Left ventricle myocardium inferior (tissue), 1 donor: ENCODE measurements at regions not wholly inside any gene's neighbourhood (a gene's known extent, or its start where the extent isn't known, plus 50 kb on each side); places are given as distances from the start of the nearest gene placed in this dataset.

ENCODE experiments used
- DNase-seq: peaks from one replicate; pipeline ENCODE4 v3.0.0-alpha.2; 2020
- H3K27ac ChIP-seq: fragments of 200-600 bp; replicated peaks from 2 replicates; pipeline ENCODE4 v1.8.0; 2021
- H3K27me3 ChIP-seq: fragments of 200-600 bp; 2 replicates; pipeline ENCODE4 v1.8.0; 2021; ENCODE audit warnings: low read depth
- H3K36me3 ChIP-seq: fragments of 200-600 bp; 2 replicates; pipeline ENCODE4 v1.8.0; 2021
- H3K4me1 ChIP-seq: fragments of 200-600 bp; 2 replicates; pipeline ENCODE4 v1.8.0; 2021
- H3K4me3 ChIP-seq: fragments of 200-600 bp; 2 replicates; pipeline ENCODE4 v1.8.0; 2021; ENCODE audit warnings: mild to moderate bottlenecking, moderate library complexity
- H3K9me3 ChIP-seq: fragments of 200-600 bp; replicated peaks from 2 replicates; pipeline ENCODE4 v1.8.0; 2021
- CTCF ChIP-seq: fragments of 200-600 bp; IDR thresholded peaks from 2 replicates; pipeline ENCODE4 v1.8.0; 2021; ENCODE audit warnings: antibody characterized with exemption, mild to moderate bottlenecking, borderline replicate concordance
- intact Hi-C: fragments of 100-400 bp; cut with micrococcal nuclease; formaldehyde crosslinking; loops from one replicate; pipeline ENCODE4 v1.11.0; 2022
- donor health status: DM: no; HTN: yes; CAD: no; lungs with severe emphysema.

- H3K27ac ChIP-seq: no peak overlapping the region
- no peaks in the 10 kb centered on the region for H3K36me3 ChIP-seq
- no peaks in the 10 kb centered on the region for H3K9me3 ChIP-seq
- no peaks in the 10 kb centered on the region for H3K4me1 ChIP-seq
- no peak for TF ChIP-seq CTCF
- DNase-seq: no peak
- no peaks in the 10 kb centered on the region for H3K27me3 ChIP-seq
- intact Hi-C loops: no loop called here
- no peak overlapping the region for H3K4me3 ChIP-seq
These were observed 328.8 kb upstream of the NOVA1 start for GRCh38 chr14:26926585-26926984.

- H3K27me3 ChIP-seq: no peaks in the 10 kb centered on the region
- no peak for TF ChIP-seq CTCF
- H3K4me1 ChIP-seq: no peaks in the 10 kb centered on the region
- no peaks in the 10 kb centered on the region for H3K36me3 ChIP-seq
- intact Hi-C loops: no loop called here
- no peak overlapping the region for H3K4me3 ChIP-seq
- H3K9me3 ChIP-seq: no peaks in the 10 kb centered on the region
- H3K27ac ChIP-seq: no peak overlapping the region
- no peak for DNase-seq
These were observed 330.2 kb upstream of the NOVA1 start for GRCh38 chr14:26928019-26928418.

- Histone ChIP-seq H3K9me3 (no peaks in the 10 kb centered on the region), H3K4me1 (no peaks in the 10 kb centered on the region), H3K27me3 (no peaks in the 10 kb centered on the region), H3K36me3 (no peaks in the 10 kb centered on the region), H3K27ac (no peak overlapping the region), H3K4me3 (no peak overlapping the region)
- TF ChIP-seq CTCF: no peak
- no peak for DNase-seq
- intact Hi-C loops: no loop called here
These were observed 331.5 kb upstream of the NOVA1 start for GRCh38 chr14:26929361-26929760.

- TF ChIP-seq CTCF: no peak
- Histone ChIP-seq H3K27me3 (no peaks in the 10 kb centered on the region), H3K4me3 (no peak overlapping the region), H3K27ac (no peak overlapping the region), H3K9me3 (no peaks in the 10 kb centered on the region), H3K4me1 (no peaks in the 10 kb centered on the region), H3K36me3 (no peaks in the 10 kb centered on the region)
- intact Hi-C loops: no loop called here
- no peak for DNase-seq
These were observed 332.7 kb upstream of the NOVA1 start for GRCh38 chr14:26930576-26930975.

- Histone ChIP-seq H3K36me3 (no peaks in the 10 kb centered on the region), H3K27me3 (no peaks in the 10 kb centered on the region), H3K4me1 (no peaks in the 10 kb centered on the region), H3K9me3 (no peaks in the 10 kb centered on the region), H3K27ac (no peak overlapping the region), H3K4me3 (no peak overlapping the region)
- no peak for TF ChIP-seq CTCF
- intact Hi-C loops: no loop called here
- DNase-seq: no peak
These were observed 334.8 kb upstream of the NOVA1 start for GRCh38 chr14:26932606-26933005.

GRCh38 chr14:26933431-26933830 is 335.6 kb upstream of the NOVA1 start:
- Histone ChIP-seq H3K27me3 (no peaks in the 10 kb centered on the region), H3K36me3 (no peaks in the 10 kb centered on the region), H3K27ac (no peak overlapping the region), H3K9me3 (no peaks in the 10 kb centered on the region), H3K4me3 (no peak overlapping the region), H3K4me1 (no peaks in the 10 kb centered on the region)
- DNase-seq: no peak
- intact Hi-C loops: no loop called here
- no peak for TF ChIP-seq CTCF
